Fibroblast of skin of back (primary cell): ENCODE measurements at regions not wholly inside any gene's neighbourhood (a gene's known extent, or its start where the extent isn't known, plus 50 kb on each side); places are given as distances from the start of the nearest gene placed in this dataset.

Experiments used
- DNase-seq: peaks from one replicate; pipeline ENCODE4 v3.0.0-alpha.2; 2013

DNA sequence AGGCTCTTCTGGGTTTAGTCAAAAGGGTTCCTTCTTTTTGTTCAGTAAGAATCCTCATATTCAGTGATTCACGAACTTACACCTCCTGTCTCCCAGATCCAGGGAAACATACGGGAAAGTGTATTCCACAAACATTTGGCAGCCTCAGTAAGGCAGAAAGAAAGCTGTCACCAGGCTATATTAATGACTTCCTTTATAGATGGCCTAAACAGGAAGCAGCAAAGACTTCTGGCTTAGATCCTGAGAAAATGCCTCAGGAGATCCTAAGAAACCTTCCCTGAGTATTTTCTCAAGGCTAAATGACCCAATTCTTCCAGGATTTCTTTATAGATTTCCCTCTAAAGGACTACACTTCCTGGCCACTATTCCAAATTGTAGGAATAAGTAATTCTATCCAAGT, 1995.5 kb upstream of the CELF4 start:
- DNase-seq = no peak

DNA sequence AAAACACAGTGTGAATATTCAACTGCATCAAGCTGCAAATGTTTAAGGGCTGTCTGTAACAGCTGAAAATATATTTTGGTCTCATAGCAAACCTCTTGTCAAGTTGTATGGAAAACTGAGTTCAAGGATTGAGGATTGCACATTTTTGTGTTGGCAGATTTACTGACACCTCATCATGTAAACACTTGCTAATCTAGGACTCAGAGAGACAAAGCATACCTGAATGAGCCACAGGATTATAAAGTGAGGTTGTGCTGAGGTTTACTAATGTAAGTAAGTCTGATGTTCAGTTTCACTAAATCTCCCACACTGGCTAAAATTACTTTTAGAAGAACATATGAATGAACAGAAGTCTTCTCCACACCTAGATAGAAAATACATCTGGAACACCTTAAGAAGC, 1993.1 kb upstream of the CELF4 start:
- no peak for DNase-seq

DNA sequence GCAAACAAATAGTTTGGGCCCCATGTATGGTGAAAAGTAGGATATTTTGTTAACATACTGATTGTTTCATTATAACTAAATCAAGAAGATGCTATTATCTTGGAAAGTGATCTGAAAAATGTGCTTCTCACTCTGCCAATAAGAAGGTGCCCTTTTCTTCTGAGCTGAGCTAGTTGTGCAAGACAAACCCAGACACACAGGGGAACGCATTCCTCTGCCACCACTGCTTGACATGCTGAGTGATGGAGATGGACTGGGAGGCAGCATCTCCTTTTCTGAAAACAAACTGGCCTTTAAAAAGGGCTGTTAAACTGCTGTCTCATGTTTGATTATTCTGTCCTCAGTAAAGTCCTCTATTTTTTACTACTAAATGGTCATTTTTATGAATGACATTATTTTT, 1989.9 kb upstream of the CELF4 start:
- no peak for DNase-seq

DNA sequence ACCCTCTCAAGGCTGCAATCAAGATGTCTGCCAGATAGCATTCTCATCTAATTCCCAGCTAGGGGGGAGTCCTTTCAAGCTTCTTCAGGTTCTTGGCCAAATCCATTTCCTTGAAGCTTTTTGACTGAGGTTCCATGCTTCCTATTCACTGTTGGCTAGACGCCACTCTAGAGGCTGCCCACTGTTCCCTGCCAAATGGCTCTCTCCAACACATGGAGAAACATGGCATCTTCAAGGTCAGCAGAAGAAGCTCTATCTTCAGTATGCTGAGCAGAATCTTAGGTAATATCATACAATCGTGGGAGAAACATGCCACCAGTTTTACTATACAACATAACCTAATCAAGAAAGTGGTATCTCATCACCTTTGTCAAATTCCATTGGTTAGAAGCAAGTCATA, 1985.1 kb upstream of the CELF4 start:
- no peak for DNase-seq

DNA sequence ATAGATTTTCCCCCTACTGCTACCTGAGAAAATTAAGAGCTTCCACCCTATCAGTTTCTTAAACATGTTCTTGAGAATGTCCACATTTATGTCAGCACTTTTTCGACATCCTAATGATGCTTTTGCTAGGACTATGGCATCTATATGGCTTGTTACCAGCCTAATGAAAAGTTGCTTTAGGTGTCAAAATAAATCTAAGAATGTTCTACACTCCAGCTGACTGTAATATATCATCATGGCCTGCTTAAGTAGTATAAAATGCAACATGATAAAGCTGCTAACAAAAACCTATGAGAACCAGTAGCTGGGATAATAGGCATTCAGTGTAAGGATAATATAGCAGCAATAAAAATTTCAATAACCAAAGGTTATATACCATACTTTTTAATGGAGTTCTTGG, 1983.5 kb upstream of the CELF4 start:
- no peak for DNase-seq

DNA sequence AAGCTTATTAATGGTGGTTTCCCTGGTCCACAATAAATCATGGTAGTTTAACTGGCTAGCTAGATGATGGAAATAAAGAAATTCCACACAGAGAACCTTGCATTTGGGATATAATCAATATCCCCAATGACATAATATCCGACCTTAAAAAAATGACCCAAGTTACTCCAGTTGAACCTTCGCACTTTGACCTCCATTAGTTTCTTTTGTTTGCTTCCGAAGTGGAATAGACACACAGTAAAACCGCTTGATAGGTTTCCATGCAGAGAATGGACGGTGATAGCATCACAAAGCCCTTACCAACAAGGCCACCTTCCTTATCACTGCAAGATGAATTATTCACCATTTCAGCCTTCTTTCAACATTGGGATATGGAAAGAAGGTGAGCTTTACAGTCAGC, 1966.1 kb upstream of the CELF4 start:
- DNase-seq = no peak

GRCh38 chr18:39529358-39529757, 1963.8 kb upstream of the CELF4 start:
- DNase-seq = no peak

DNA sequence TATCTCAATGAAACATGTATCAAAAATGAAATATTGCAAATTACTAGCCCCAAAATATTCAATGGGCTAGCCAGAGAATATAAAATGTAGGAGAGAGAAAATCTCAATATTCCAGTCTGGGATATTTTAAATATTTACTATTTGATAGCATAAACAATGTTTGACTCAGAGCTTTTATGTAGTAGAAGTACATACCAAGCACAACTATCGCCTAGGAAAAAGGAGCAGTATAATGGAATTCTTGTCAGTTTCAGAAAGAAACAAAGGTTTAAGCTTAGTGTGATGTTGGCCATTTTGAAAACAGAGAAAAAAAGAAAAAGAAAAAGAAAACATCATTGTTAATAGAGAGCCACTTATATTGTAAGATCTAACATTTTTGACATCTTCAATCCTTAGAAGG, 1961.9 kb upstream of the CELF4 start:
- no peak for DNase-seq

DNA sequence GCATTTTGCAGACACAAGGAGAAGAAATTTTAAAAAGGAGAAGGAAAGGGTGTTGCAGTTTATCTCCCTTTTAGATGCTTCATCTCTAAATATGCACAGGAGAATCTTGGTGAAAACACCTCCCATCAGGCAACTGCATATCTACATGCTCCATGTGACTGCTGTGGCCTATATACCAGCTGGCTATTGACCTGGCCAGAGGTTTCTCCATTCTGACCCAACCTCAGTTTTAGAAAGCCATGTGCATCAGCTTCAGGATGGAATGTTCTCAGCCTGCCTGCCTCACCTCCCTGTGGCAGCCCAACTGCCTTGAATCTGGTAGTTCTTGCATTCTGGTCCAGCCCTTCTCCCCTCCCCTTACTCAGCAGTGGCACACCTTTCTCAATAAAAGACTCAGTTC, 1958.8 kb upstream of the CELF4 start:
- no peak for DNase-seq

DNA sequence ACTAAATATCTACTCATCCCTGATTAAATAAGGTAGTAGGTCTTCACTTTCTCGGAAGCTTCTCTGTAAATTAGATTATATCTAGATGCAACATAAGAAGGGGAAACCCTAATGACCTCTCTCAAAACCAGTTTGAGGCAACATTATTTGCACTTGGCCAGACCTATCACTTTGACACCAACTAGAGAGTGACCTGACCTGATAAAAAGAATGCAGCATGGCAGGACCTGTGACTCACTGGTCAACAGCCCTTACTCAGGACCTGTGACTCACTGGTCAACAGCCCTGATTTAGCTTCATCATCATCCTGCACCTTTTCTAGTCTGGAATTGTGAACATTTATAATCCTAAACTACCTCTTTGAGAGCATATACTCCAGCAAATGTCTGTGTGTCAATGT, 1957.7 kb upstream of the CELF4 start:
- no peak for DNase-seq

GRCh38 chr18:39521164-39521563, 1955.6 kb upstream of the CELF4 start:
- DNase-seq = no peak

GRCh38 chr18:39519741-39520140, 1954.1 kb upstream of the CELF4 start:
- no peak for DNase-seq

DNA sequence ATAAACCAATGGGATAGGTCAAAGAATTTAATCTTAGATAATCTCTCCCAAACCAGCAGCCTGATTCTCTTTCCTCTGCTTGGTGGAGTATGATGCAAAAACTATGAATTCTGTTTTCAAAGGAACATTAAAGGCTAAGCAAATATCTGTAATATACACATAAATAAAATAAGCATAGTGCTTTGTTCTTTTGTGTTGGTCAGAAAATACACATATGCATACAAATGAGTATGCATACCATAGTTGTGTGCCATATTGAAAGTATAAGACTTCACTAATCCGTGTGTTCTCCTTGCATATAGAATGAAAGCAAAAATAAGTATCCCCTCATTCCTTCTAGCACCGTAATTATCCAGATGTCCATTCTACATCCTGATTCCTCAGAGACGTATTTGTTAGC, 1949.7 kb upstream of the CELF4 start:
- no peak for DNase-seq

GRCh38 chr18:39513186-39513585, 1947.6 kb upstream of the CELF4 start:
- DNase-seq = no peak

- no peak for DNase-seq
Observed at GRCh38 chr18:39506581-39507330, 1941.2 kb upstream of the CELF4 start.

GRCh38 chr18:39500306-39500705, 1934.7 kb upstream of the CELF4 start:
- DNase-seq = no peak

DNA sequence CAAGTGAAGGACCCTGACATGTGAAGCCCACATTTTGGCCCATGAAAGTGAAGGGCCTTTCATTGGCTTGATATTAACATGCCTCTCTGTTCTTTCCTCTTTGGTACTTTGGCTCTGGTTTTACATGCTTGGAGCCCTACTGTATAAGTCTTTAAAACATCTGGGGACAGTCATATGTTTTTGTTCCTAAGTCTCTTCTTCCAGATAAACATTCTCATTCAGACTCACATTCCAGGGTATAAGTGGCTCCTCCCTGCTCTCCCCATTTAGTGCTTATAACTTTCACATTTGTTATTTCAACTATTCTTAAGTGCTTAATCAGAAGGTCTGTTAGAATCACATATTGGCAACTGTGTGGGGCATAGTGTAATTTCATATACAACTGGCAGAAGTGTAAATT, 1932.2 kb upstream of the CELF4 start:
- DNase-seq = peak; percentile 72

- DNase-seq = no peak
Observed at GRCh38 chr18:39496986-39497385, 1931.4 kb upstream of the CELF4 start.

DNA sequence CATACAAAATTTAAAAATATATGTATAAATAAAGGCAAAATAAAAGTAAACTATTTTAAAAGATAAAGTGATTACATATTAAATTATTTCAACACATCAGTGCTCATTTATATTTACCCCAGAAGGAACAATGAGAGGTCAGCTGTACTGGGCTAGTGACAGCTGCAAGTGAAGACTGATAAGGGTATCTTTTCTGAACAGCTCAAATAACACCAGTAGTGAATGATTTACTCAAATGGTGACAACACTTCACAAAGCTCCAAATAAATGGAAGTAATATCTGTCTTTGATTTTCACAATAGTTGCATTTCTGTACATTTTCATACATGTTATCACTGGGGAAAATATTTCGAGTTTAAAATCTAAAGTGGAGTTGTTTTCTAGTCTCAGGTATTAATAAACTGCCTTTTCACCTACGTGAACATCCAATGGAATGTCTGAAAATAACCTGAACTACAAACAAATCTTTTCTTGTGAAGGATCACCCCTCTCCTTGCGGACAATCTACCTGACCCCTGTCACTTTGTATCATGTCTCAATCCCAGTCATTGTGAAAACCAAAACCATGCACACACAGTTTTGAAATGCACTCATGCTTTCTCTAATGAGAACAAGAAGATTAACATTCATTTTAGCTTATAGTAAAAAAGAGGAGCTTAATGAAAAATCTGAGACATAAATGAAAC, 1928.8 kb upstream of the CELF4 start:
- DNase-seq = no peak

DNA sequence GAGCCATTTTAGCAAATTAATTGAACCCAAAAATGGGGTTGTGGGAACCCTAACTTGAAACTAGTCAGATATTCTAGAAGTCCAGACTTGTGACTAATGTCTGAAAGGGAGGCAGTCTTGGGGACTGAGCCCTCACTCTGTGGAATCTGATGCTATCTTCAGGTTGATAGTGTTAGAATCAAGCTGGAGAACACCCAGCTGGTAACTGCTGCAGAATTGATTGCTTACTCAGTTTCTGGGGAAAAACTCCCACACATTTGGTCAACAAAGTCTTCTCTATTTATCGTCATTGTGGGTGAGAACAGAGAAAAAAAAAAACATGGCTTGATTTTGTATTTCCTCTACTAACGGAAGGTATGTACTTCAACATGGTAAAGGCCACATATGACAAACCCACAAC, 1925.8 kb upstream of the CELF4 start:
- DNase-seq = no peak

- DNase-seq = no peak
Observed at GRCh38 chr18:39489431-39489830, 1923.8 kb upstream of the CELF4 start.

DNA sequence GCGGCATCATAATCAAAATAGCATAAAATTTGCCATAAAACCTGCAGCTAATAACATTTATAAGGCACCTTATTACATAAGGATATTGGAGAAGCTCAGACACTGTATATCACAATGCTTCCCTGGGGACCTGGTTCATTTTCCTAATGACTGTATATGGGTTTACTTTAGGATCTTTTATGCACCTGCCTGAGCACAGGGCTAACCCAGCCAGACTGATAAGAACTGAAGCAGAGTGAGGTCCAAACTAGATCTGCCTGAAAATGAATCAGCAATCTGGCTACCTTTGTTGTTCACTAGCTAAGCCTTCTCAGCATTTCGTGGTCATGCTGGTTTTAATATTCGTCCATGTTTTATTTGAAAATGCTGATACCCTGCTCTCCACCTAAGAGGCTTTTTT, 1922.3 kb upstream of the CELF4 start:
- DNase-seq = no peak

DNA sequence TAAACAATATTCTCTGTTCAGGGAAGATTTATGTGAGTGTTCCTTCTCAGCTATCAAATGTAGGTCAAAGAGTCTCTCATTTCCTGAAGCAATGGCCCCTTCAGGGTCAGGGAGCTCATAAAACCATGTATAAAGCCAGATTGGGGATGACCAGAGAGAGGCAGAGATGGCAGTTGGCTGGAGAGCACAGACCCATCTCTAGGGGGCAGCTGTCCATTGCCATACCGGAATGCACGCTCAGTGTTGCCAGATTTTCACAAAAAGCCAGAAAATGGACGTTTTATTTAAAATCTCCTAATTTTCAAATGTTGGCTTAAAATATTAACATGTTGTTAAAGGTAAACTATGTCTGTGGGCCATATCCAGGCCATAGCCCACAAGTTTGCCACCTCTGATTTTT, 1920.7 kb upstream of the CELF4 start:
- no peak for DNase-seq

- no peak for DNase-seq
Observed at GRCh38 chr18:39485696-39486095, 1920.1 kb upstream of the CELF4 start.

- DNase-seq = no peak
Observed at GRCh38 chr18:39481281-39481680, 1915.7 kb upstream of the CELF4 start.
